Common myeloid progenitor, CD34-positive (primary cell): ENCODE measurements at regions not wholly inside any gene's neighbourhood (a gene's known extent, or its start where the extent isn't known, plus 50 kb on each side); places are given as distances from the start of the nearest gene placed in this dataset.
"Not testable (repeated sequence)": the region's sequence is repeated elsewhere in the genome, so short reads cannot be mapped to it uniquely, and the experiment has no call there.

Experiments used
- CTCF ChIA-PET: fragments of 350-600 bp; sonication (Branson Sonifier 250); formaldehyde crosslinking; loops from one replicate; lab custom pipeline; 2021; ENCODE audit warnings: antibody characterized with exemption; lab: Charles Lee
- POLR2A ChIA-PET: fragments of 350-600 bp; sonication (Branson Sonifier 250); formaldehyde crosslinking; loops from one replicate; lab custom pipeline; 2021; ENCODE audit warnings: antibody characterized with exemption; lab: Charles Lee
- DNase-seq, 3 donors: peaks; one replicate each; pipeline versions ENCODE4 v3.0.0 to v3.0.0-alpha.2; 2013
- H3K27ac ChIP-seq, 2 experiments: 1 replicate in 1 of 2; 2 replicates in 1 of 2; pipeline ENCODE4 v1.7.0; 2013; ENCODE audit warnings: inconsistent platforms in 2 of 2, low read length in 2 of 2, mild to moderate bottlenecking in 2 of 2, low read depth in 1 of 2, moderate library complexity in 1 of 2; ENCODE audit not compliant: severe bottlenecking in 2 of 2, insufficient read depth in 1 of 2, poor library complexity in 1 of 2
- H3K27me3 ChIP-seq, 5 experiments: replicated peaks in 2 of 5; 1 replicate in 3 of 5; 2 replicates in 2 of 5; pipeline versions ENCODE4 v1.6.1 to v1.7.0; 2013; ENCODE audit warnings: low read length in 4 of 5, mild to moderate bottlenecking in 2 of 5, moderate library complexity in 2 of 5, inconsistent platforms in 1 of 5; ENCODE audit not compliant: insufficient read depth in 5 of 5, control insufficient read depth in 4 of 5
- H3K36me3 ChIP-seq, 4 experiments: 1 replicate in 2 of 4; 2 replicates in 2 of 4; pipeline versions ENCODE4 v1.6.1 to v1.7.0; 2013; ENCODE audit warnings: low read length in 3 of 4, control low read depth in 1 of 4, mild to moderate bottlenecking in 1 of 4; ENCODE audit not compliant: control insufficient read depth in 4 of 4, insufficient read depth in 4 of 4
- H3K4me1 ChIP-seq, 4 experiments: 1 replicate in 3 of 4; 2 replicates in 1 of 4; pipeline versions ENCODE4 v1.6.1 to v1.7.1; 2013; ENCODE audit warnings: low read length in 3 of 4, mild to moderate bottlenecking in 3 of 4, control low read depth in 1 of 4, inconsistent platforms in 1 of 4, moderate library complexity in 1 of 4; ENCODE audit not compliant: control insufficient read depth in 4 of 4, insufficient read depth in 4 of 4; ENCODE audit errors: control extremely low read depth in 1 of 4
- H3K4me3 ChIP-seq, 7 experiments: 1 replicate in 4 of 7; 2 replicates in 3 of 7; pipeline versions ENCODE4 v1.5.1 to v1.7.0; 2013; ENCODE audit warnings: mild to moderate bottlenecking in 7 of 7, low read length in 6 of 7, moderate library complexity in 6 of 7, inconsistent platforms in 2 of 7, low read depth in 2 of 7, control low read depth in 1 of 7; ENCODE audit not compliant: insufficient read depth in 4 of 7, control insufficient read depth in 1 of 7; ENCODE audit errors: extremely low read depth in 1 of 7
- H3K9me3 ChIP-seq, 5 experiments: 1 replicate in 4 of 5; 2 replicates in 1 of 5; pipeline versions ENCODE4 v1.6.1 to v1.7.1; 2013; ENCODE audit warnings: low read length in 4 of 5, mild to moderate bottlenecking in 2 of 5, inconsistent platforms in 1 of 5, low read depth in 1 of 5, moderate library complexity in 1 of 5; ENCODE audit not compliant: control insufficient read depth in 4 of 5, insufficient read depth in 2 of 5; ENCODE audit errors: control extremely low read depth in 1 of 5
- WGBS: methylation state at CpG from one replicate; pipeline ENCODE4 v1.1.5; 2013; ENCODE audit not compliant: insufficient coverage; 5-methylcytosine and 5-hydroxymethylcytosine counted together

DNA sequence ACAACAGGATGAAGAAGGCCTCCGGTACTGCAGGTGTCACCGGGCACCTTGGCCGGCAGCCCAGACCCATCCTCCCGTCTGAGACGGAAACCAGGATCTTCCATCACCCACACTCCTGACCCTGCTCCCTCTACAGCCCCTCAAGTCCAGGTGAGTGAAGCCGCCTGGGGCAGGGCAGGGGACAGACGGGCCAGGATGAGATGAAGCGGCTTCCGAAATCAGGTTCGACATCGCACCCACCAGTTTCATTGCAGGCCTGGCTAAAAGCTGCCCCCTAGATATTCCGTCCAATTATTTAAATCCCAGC, 639.1 kb downstream of the TBC1D22A start:
- ChIA-PET CTCF (no interaction called here), POLR2A (no interaction called here)
- H3K4me1 ChIP-seq, result peaks cover 0 to 5% (median 2%) of the 10 kb centered on the region in 4 experiments
- no peaks in the 10 kb centered on the region for H3K9me3 ChIP-seq
- no peaks in the 10 kb centered on the region for H3K36me3 ChIP-seq
- H3K27me3 ChIP-seq, result peaks cover 0 to 3% (median 0%) of the 10 kb centered on the region in 5 experiments
- DNase-seq, result no peak
- WGBS, result 95% methylated on average over 10 of the region's 12 CpGs
- no peak overlapping the region for H3K4me3 ChIP-seq
- H3K27ac ChIP-seq, result no peak overlapping the region

DNA sequence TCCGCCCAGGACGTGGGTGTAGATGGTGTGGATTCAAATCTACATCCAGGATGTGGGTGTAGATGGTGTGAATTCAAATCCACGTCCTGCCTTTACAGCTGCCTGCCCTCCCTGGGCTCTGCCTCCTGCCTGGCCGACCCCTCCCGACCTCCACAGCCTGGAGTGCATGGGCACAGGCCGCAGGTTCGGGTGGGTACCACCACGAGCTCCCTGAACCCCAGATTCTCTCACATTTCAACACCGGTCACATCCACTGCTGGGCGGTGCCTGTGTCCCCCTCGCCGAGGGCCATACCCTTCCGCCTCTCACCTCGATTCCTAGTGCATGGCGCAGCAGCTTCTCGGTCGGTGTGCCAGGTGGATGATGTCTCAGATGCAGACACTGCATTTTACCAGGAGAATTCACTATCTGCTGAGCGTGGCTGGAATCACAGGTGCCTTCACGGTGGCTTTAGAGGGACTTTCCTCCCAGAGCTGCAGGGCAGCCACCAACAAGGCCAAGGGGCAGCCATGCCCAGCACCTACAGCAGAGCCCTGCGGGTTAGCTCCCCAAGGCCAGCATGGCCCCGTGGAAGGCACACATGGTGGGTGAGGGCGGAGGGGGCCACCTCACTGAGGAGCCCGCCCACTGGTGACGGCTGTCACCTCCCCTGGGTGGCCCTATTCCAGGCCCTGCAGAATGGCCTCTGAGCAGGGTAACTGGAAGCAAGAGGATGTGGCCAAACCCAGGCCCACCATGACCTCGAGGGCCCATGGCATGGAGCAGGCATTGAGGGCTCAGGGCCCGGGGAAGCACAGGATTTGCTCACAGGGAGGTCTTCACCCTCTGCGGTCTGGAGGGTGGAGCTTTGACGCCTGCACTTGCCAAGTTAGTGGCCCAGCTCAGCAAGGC, 638.5 kb downstream of the TBC1D22A start:
- CTCF ChIA-PET, result no interaction called here
- peaks cover 0 to 5% (median 2%) of the 10 kb centered on the region in 4 experiments for H3K4me1 ChIP-seq
- H3K27ac ChIP-seq, result no peak overlapping the region
- no peak overlapping the region for H3K4me3 ChIP-seq
- DNase-seq, result no peak
- POLR2A ChIA-PET, result no interaction called here
- peaks cover 0 to 3% (median 0%) of the 10 kb centered on the region in 5 experiments for H3K27me3 ChIP-seq
- H3K36me3 ChIP-seq, result no peaks in the 10 kb centered on the region
- no peaks in the 10 kb centered on the region for H3K9me3 ChIP-seq
- 87% methylated on average over 24 of the region's 28 CpGs for WGBS

DNA sequence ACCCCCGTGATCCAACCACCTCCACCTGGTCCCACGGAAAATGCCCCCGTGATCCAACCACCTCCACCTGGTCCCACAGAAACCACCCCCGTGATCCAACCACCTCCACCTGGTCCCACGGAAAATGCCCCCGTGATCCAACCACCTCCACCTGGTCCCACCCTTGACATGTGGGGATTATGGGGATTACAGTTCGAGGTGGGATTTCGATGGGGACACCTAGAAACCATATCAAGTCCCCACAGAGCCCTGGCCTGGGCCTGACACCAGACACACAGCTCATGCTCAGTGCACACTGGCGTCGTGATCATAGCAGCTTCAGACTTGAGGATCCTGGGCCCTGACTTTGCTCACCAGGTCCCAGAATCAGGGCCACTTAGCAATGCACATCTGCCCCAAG, 637.7 kb downstream of the TBC1D22A start:
- 94% methylated on average over 4 of the region's 10 CpGs for WGBS
- H3K9me3 ChIP-seq, H3K4me3 ChIP-seq, H3K27me3 ChIP-seq, POLR2A ChIA-PET, DNase-seq, H3K27ac ChIP-seq, CTCF ChIA-PET, H3K36me3 ChIP-seq, H3K4me1 ChIP-seq: not testable (repeated sequence)

DNA sequence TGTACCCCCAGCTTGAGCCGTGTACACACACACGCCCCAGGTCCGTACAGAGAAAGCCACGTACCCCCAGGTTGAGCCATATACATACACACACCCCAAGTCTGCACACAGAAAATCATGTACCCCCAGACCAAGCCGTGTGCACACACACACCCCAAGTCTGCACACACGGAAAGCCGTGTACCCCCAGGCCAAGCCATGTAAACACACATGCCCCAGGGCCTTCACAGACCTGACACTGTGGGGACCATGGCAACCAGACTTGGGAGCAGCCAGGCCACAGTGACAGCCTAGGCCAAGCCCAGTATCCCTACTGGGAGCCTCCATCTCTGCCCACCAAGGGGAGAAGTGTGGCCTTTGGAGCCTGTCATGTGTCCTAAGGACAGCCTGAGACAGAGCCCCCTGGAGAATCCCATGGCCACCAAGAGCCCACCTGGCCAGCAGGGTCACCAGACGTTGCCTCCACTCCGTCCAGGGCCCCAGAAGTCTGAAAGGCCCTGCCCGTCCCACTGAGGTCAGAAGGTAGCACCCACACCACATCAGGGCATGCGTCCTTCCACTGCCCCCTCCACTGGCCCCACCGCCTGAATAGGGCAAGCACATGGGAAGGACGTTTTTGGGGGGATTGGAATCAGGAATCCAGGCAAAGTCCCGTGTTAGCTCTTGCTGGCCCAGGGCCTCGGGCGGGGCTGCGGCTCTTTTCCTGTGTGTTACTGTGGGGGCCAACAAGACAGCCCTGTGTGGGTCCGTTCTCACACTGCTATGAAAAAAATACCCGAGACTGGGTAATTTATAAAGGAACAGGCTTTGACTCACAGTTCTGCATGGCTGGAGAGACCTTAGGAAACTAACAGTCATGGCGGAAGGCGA, 636.7 kb downstream of the TBC1D22A start:
- H3K27ac ChIP-seq, result no peak overlapping the region
- CTCF ChIA-PET, result no interaction called here
- no peaks in the 10 kb centered on the region for H3K36me3 ChIP-seq
- peaks cover 0 to 5% (median 2%) of the 10 kb centered on the region in 4 experiments for H3K4me1 ChIP-seq
- H3K4me3 ChIP-seq, result no peak overlapping the region
- DNase-seq, result no peak
- POLR2A ChIA-PET, result no interaction called here
- no peaks in the 10 kb centered on the region for H3K9me3 ChIP-seq
- WGBS, result 89% methylated on average over 20 of the region's 21 CpGs
- H3K27me3 ChIP-seq, result peaks cover 0 to 3% (median 0%) of the 10 kb centered on the region in 5 experiments

DNA sequence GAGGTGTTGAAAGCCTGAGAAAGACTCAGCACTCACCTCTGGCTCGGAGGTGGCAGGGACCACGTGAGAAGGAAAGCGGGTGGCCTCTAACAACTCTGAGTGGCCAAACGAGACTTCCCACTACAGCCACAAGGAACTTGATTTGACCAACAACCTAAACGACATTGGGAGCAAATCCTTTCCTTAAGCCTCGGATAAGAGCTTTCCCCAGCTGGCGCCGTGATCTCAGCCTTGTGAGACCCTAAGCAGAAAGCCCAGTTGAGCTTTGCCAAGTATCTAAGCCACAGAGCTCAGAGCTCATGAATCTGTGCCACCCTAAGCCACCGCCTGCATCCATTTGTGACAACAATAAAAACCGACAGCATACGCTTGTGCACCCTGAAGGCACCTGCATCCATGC, 636.0 kb downstream of the TBC1D22A start:
- H3K4me3 ChIP-seq, result no peak overlapping the region
- ChIA-PET POLR2A (no interaction called here), CTCF (no interaction called here)
- H3K27me3 ChIP-seq, result peaks cover 0 to 3% (median 0%) of the 10 kb centered on the region in 5 experiments
- H3K9me3 ChIP-seq, result no peaks in the 10 kb centered on the region
- H3K27ac ChIP-seq, result no peak overlapping the region
- H3K4me1 ChIP-seq, result peaks cover 0 to 5% (median 2%) of the 10 kb centered on the region in 4 experiments
- DNase-seq, result no peak
- 89% methylated on average over 11 of the region's 11 CpGs for WGBS
- H3K36me3 ChIP-seq, result no peaks in the 10 kb centered on the region

DNA sequence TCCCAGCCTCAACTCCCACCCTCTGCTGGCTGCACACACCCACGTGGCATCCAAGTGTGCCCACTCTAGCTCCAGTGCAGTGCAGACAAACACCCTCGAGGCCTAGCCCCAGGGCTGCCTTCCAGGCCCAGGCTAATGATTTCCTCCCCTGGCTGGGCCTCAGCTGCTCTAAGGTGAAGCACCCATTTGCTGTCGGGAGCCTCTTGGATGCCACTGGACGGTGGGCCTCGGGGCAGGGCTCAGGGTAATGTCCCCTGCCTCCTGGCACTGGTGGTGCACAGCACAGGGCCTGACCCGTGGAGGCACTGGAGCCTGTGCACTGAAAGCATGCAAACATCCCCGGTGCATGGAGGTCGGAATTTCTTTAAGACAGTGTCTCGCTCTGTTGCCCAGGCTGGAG, 635.2 kb downstream of the TBC1D22A start:
- 96% methylated on average over 6 of the region's 9 CpGs for WGBS
- no peak for DNase-seq

DNA sequence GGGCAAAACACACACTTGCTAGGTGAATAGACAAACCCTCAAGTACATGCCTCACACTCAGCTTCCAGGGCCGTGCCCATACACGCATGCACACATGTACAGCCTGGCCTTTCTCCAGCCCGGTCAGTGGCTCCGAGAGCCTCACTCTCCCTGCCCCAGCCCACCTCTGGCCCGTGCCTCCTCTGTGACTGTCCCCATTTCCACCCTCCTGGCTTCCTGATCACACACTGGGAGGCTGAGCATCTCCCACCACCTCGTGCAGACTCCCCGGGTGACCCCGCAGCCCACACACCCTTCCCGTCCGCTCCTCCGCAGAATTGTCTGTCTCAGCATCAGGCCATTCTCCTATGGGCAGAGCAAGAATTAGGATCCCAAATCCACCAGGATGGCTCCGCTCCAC, 634.1 kb downstream of the TBC1D22A start:
- Histone ChIP-seq H3K27me3 (peaks cover 0 to 5% (median 0%) of the 10 kb centered on the region in 5 experiments), H3K4me1 (no peaks in the 10 kb centered on the region), H3K27ac (no peak overlapping the region), H3K9me3 (no peaks in the 10 kb centered on the region), H3K4me3 (no peak overlapping the region), H3K36me3 (no peaks in the 10 kb centered on the region)
- 89% methylated on average over 12 of the region's 12 CpGs for WGBS
- ChIA-PET CTCF (no interaction called here), POLR2A (no interaction called here)
- DNase-seq, result no peak

More for the DNA sequence above, 635.2 kb downstream of the TBC1D22A start:
- Histone ChIP-seq H3K4me1 (peaks cover 0 to 4% (median 2%) of the 10 kb centered on the region in 4 experiments), H3K9me3 (no peaks in the 10 kb centered on the region), H3K4me3 (no peak overlapping the region), H3K27ac (no peak overlapping the region), H3K27me3 (peaks cover 0 to 5% (median 0%) of the 10 kb centered on the region in 5 experiments), H3K36me3 (no peaks in the 10 kb centered on the region)
- ChIA-PET POLR2A (no interaction called here), CTCF (no interaction called here)
